ENCODE measurements at regions not wholly inside any gene's neighbourhood (a gene's known extent, or its start where the extent isn't known, plus 50 kb on each side); places are given as distances from the start of the nearest gene placed in this dataset.

GRCh38 chr14:26143057-26143456 lies 454.8 kb downstream of the NOVA1 start (continued):
- TF ChIP-seq REST (IDR thresholded peaks at IDR 0.05; ENCODE audit: low read depth) (no peak), YY1 (IDR thresholded peaks at IDR 0.05; ENCODE audit: extremely low read depth, insufficient replicate concordance, low read depth, low read length) (no peak), CEBPB (IDR thresholded peaks at IDR 0.05; ENCODE audit: low read depth) (no peak), ZNF274 (IDR thresholded peaks at IDR 0.05; ENCODE audit: low read depth, low read length) (no peak)

- TF ChIP-seq EZH2phosphoT487 (IDR thresholded peaks at IDR 0.05; ENCODE audit: borderline replicate concordance) (no peak), ELF1 (IDR thresholded peaks at IDR 0.05; ENCODE audit: borderline replicate concordance, low read depth) (no peak), EGR1 (IDR thresholded peaks at IDR 0.05; ENCODE audit: low read depth) (no peak), POLR2A (IDR thresholded peaks at IDR 0.05; ENCODE audit: borderline replicate concordance, extremely low read depth, insufficient read depth, insufficient read length) (no peak), CEBPB (IDR thresholded peaks at IDR 0.05; ENCODE audit: low read depth) (no peak), EZH2 (IDR thresholded peaks at IDR 0.05) (no peak), ZNF274 (IDR thresholded peaks at IDR 0.05; ENCODE audit: low read depth, low read length) (no peak), SRF (IDR thresholded peaks at IDR 0.05; ENCODE audit: low read depth) (no peak), ATF3 (IDR thresholded peaks at IDR 0.05) (no peak), SP1 (IDR thresholded peaks at IDR 0.05; ENCODE audit: low read depth) (no peak), TCF7L2 (IDR thresholded peaks at IDR 0.05; ENCODE audit: borderline replicate concordance, extremely low read depth, insufficient read depth, insufficient read length) (no peak), MAX (IDR thresholded peaks at IDR 0.05) (no peak), CBX3 (IDR thresholded peaks at IDR 0.05; ENCODE audit: low read depth) (no peak), FOSL1 (IDR thresholded peaks at IDR 0.05; ENCODE audit: low read depth) (no peak), RAD21 (IDR thresholded peaks at IDR 0.05; ENCODE audit: low read depth) (no peak), ZFX (IDR thresholded peaks at IDR 0.05) (no peak)
- DNase-seq (ENCODE audit: low read depth, low spot score) (no peak), ATAC-seq (no peak)
- intact Hi-C loops (cut with micrococcal nuclease) = no loop called here
- Histone ChIP-seq H4K20me1 (ENCODE audit: insufficient read depth) (no peaks in the 10 kb centered on the region), H3K27ac (ENCODE audit: low read depth, low read length) (no peak overlapping the region), H3K4me3 (replicated peaks in 1 of 2; ENCODE audit: low read depth in 1 of 2, low read length in 2 of 2) (no peak overlapping the region), H3K79me2 (ENCODE audit: insufficient read depth, low read length) (no peaks in the 10 kb centered on the region), H3K4me1 (ENCODE audit: control insufficient read depth in 1 of 2, insufficient read depth in 2 of 2, low read length in 2 of 2) (no peaks in the 10 kb centered on the region), H3K36me3 (ENCODE audit: control insufficient read depth in 1 of 2, insufficient read depth in 2 of 2, low read length in 2 of 2) (no peaks in the 10 kb centered on the region), H3K9ac (ENCODE audit: low read length) (no peak overlapping the region), H3K9me2 (ENCODE audit: insufficient read depth) (no peaks in the 10 kb centered on the region), H3K27me3 (ENCODE audit: insufficient read depth, low read length) (no peaks in the 10 kb centered on the region), H3K9me3 (ENCODE audit: control insufficient read depth in 1 of 2, insufficient read depth in 1 of 2, low read depth in 1 of 2, low read length in 2 of 2) (peaks cover 5 to 41% of the 10 kb centered on the region in 2 experiments; a peak in 2 of 4 replicates), H3K4me2 (ENCODE audit: low read length) (no peak overlapping the region), H2AFZ (ENCODE audit: low read depth, low read length, poor library complexity, severe bottlenecking) (no peak overlapping the region)
- BruUV-seq (replicated peaks) = no TSS peak
- RAD21 ChIA-PET (ENCODE audit: low non-redundant PET in 1 of 2, low total read pairs in 2 of 2, uncharacterized antibody in 2 of 2, unreplicated experiment in 2 of 2) = no interaction called here
- CTCF ChIA-PET = no interaction called here
- POLR2A ChIA-PET = no interaction called here
These were observed 458.9 kb downstream of the NOVA1 start for GRCh38 chr14:26138764-26139445.

Data from HCT116 (cell line).